ENCODE measurements at regions not wholly inside any gene's neighbourhood (a gene's known extent, or its start where the extent isn't known, plus 50 kb on each side); places are given as distances from the start of the nearest gene placed in this dataset.

DNA sequence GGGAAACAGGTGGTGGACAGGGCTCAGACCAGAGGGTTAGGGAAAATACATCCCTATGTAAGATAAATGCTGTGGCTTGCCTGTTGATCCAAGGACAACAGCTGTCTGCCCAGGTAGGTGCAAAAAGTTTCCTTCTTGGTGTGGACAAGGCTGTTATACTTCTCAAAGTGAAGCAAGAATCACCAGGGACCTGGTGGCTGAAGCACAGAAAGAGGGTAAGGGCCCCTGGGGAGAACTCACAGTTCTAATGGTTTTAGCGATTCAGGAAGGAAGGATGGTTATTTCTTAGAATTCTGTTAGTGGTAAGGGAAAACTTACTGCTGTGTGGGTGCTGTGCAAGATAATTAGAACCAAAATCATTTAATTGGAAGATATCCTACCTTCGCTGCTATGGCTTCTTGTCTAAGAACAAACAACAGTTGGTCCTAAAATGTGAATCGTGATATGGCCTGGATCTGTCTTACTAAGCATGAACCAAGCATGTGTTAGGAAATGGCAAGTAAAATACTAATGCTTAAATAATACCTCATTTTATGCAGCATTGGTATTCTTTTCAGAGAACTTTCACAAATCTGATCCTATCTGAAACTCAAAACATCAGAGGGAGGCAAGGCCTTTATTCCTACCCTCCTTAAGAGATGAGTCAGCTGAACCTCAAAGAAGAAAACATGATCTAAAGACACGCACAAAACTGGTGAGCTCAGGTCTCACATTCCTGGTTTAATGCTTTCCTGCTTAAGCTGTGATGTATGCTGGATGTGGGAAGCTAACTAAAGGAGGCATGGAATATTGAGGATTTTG, 159.2 kb upstream of the THUMPD2 start:
- CTCF ChIA-PET, result interaction anchor here (0.6 to 2.0 kb wide), 2 partner anchors 25 to 266 kb away, joined by 4 to 5 read pairs; no protein-coding TSS in a partner anchor
- POLR2A ChIA-PET, result no interaction called here

DNA sequence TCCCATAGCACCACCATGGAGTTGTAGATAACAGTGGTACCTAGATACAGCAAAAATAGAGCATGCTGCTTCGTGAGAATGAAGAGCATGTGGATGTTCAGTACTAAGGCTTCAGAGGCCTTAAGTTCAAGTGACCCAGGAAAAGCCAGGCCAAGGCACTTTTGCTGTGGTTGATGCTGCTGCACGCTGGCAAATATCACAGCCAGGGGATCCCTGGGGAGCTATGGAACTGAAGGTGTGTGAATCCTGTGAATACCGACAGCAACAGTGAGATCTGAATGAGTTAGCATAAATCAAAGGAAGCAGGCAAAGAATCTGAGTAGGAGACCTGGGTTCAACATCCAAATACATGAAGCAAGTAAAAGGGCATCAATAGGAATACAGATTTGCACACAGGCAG, 158.6 kb upstream of the THUMPD2 start:
- CTCF ChIA-PET, result interaction anchor here (0.6 kb wide), 1 partner anchor 265 kb away, joined by 4 read pairs; no protein-coding TSS in a partner anchor
- H3K9me3 ChIP-seq (ENCODE audit: control insufficient read depth, insufficient read depth, low read depth, low read length), result no peaks in the 10 kb centered on the region
- H3K4me1 ChIP-seq (ENCODE audit: control insufficient read depth, insufficient read depth, low read length), result no peaks in the 10 kb centered on the region
- no peak for TF ChIP-seq ZNF155 (tag by site-specific recombination; IDR thresholded peaks at IDR 0.05)
- TF ChIP-seq, protein P1, sequence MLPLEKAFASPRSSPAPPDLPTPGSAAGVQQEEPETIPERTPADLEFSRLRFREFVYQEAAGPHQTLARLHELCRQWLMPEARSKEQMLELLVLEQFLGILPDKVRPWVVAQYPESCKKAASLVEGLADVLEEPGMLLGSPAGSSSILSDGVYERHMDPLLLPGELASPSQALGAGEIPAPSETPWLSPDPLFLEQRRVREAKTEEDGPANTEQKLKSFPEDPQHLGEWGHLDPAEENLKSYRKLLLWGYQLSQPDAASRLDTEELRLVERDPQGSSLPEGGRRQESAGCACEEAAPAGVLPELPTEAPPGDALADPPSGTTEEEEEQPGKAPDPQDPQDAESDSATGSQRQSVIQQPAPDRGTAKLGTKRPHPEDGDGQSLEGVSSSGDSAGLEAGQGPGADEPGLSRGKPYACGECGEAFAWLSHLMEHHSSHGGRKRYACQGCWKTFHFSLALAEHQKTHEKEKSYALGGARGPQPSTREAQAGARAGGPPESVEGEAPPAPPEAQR (tag by site-specific recombination; IDR thresholded peaks at IDR 0.05), result no peak
- TF ChIP-seq ZNF596 (tag by site-specific recombination; IDR thresholded peaks at IDR 0.05), result no peak
- TF ChIP-seq ZNF416 (tag by site-specific recombination; IDR thresholded peaks at IDR 0.05), result no peak
- no peak overlapping the region for H3K4me3 ChIP-seq (ENCODE audit: low read depth, low read length)
- no peaks in the 10 kb centered on the region for H3K36me3 ChIP-seq (ENCODE audit: control insufficient read depth in 2 of 2, insufficient read depth in 1 of 2, low read length in 2 of 2)
- no peak overlapping the region for H3K27ac ChIP-seq (ENCODE audit: extremely low read depth, low read depth, low read length)
- POLR2A ChIA-PET, result no interaction called here

More for the DNA sequence above, 159.2 kb upstream of the THUMPD2 start:
- H3K4me1 ChIP-seq (ENCODE audit: control insufficient read depth, insufficient read depth, low read length), result no peaks in the 10 kb centered on the region
- H3K36me3 ChIP-seq (ENCODE audit: control insufficient read depth in 2 of 2, insufficient read depth in 1 of 2, low read length in 2 of 2), result no peaks in the 10 kb centered on the region
- no peaks in the 10 kb centered on the region for H3K9me3 ChIP-seq (ENCODE audit: control insufficient read depth, insufficient read depth, low read depth, low read length)
- no peak overlapping the region for H3K4me3 ChIP-seq (ENCODE audit: low read depth, low read length)
- H3K27ac ChIP-seq (ENCODE audit: extremely low read depth, low read depth, low read length), result no peak overlapping the region
- TF ChIP-seq ZNF274 (IDR thresholded peaks at IDR 0.05; ENCODE audit: low read length), result no peak
- no peak for TF ChIP-seq ZNF274 (tag by site-specific recombination; IDR thresholded peaks at IDR 0.05; ENCODE audit: borderline replicate concordance)
- no peak for TF ChIP-seq ZNF114 (tag by site-specific recombination; IDR thresholded peaks at IDR 0.05)
- no peak for TF ChIP-seq ZNF140 (tag by site-specific recombination; IDR thresholded peaks at IDR 0.05)
- no peak for TF ChIP-seq TCF7L2 (IDR thresholded peaks at IDR 0.05; ENCODE audit: borderline replicate concordance, low read depth, low read length)
- TF ChIP-seq ZNF132 (tag by site-specific recombination; IDR thresholded peaks at IDR 0.05; ENCODE audit: borderline replicate concordance), result no peak
- TF ChIP-seq ZNF660 (tag by site-specific recombination; IDR thresholded peaks at IDR 0.05), result no peak
- TF ChIP-seq MYNN (tag by site-specific recombination; IDR thresholded peaks at IDR 0.05; ENCODE audit: borderline replicate concordance), result no peak
- no peak for TF ChIP-seq GLI2 (tag by site-specific recombination; IDR thresholded peaks at IDR 0.05; ENCODE audit: borderline replicate concordance, low read depth)
- TF ChIP-seq ZNF707 (tag by site-specific recombination; IDR thresholded peaks at IDR 0.05), result no peak
- no peak for TF ChIP-seq ZBTB21 (tag by site-specific recombination; IDR thresholded peaks at IDR 0.05)
- TF ChIP-seq ZBTB7A (tag by site-specific recombination; IDR thresholded peaks at IDR 0.05; ENCODE audit: low read depth), result no peak
- TF ChIP-seq ZNF324 (tag by site-specific recombination; IDR thresholded peaks at IDR 0.05), result no peak
- TF ChIP-seq, protein P2, sequence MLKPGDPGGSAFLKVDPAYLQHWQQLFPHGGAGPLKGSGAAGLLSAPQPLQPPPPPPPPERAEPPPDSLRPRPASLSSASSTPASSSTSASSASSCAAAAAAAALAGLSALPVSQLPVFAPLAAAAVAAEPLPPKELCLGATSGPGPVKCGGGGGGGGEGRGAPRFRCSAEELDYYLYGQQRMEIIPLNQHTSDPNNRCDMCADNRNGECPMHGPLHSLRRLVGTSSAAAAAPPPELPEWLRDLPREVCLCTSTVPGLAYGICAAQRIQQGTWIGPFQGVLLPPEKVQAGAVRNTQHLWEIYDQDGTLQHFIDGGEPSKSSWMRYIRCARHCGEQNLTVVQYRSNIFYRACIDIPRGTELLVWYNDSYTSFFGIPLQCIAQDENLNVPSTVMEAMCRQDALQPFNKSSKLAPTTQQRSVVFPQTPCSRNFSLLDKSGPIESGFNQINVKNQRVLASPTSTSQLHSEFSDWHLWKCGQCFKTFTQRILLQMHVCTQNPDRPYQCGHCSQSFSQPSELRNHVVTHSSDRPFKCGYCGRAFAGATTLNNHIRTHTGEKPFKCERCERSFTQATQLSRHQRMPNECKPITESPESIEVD (tag by site-specific recombination; IDR thresholded peaks at IDR 0.05), result no peak
- TF ChIP-seq, protein P3, sequence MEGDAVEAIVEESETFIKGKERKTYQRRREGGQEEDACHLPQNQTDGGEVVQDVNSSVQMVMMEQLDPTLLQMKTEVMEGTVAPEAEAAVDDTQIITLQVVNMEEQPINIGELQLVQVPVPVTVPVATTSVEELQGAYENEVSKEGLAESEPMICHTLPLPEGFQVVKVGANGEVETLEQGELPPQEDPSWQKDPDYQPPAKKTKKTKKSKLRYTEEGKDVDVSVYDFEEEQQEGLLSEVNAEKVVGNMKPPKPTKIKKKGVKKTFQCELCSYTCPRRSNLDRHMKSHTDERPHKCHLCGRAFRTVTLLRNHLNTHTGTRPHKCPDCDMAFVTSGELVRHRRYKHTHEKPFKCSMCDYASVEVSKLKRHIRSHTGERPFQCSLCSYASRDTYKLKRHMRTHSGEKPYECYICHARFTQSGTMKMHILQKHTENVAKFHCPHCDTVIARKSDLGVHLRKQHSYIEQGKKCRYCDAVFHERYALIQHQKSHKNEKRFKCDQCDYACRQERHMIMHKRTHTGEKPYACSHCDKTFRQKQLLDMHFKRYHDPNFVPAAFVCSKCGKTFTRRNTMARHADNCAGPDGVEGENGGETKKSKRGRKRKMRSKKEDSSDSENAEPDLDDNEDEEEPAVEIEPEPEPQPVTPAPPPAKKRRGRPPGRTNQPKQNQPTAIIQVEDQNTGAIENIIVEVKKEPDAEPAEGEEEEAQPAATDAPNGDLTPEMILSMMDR (tag by site-specific recombination; IDR thresholded peaks at IDR 0.05), result no peak
- no peak for TF ChIP-seq WT1 (tag by site-specific recombination; IDR thresholded peaks at IDR 0.05)
- TF ChIP-seq PRDM1 (tag by site-specific recombination; IDR thresholded peaks at IDR 0.05), result no peak
- no peak for TF ChIP-seq HOXC10 (CRISPR knock-in tag; IDR thresholded peaks at IDR 0.05)
